HG02973 (cell line): ENCODE measurements at regions not wholly inside any gene's neighbourhood (a gene's known extent, or its start where the extent isn't known, plus 50 kb on each side); places are given as distances from the start of the nearest gene placed in this dataset.
"Not testable (repeated sequence)": the region's sequence is repeated elsewhere in the genome, so short reads cannot be mapped to it uniquely, and the experiment has no call there.

Source experiments
- ATAC-seq: cut with Tn5 transposase; IDR thresholded peaks from one replicate; pipeline ENCODE4 v1.9.1; 2021; ENCODE audit warnings: moderate library complexity; ENCODE audit not compliant: unreplicated experiment

DNA sequence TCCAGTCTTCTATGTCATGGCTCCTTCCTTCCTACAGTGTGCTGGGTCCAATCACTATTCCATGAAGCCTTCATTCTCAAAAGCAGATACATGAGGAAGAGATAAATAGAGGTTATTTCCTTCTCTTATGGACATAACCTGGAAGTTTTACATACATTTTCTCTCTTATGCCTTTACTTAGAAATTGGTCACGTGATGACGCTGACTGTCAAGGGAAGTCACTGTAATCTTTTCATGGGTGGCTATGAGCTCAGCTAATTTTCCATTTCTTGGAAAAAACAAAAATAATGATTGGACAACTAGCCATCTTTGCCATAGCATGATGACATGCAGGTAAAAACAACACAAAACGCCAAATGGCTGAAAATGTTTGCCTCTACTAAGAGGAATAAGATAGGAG, 151.6 kb upstream of the PRSS16 start:
- ATAC-seq, result no peak

DNA sequence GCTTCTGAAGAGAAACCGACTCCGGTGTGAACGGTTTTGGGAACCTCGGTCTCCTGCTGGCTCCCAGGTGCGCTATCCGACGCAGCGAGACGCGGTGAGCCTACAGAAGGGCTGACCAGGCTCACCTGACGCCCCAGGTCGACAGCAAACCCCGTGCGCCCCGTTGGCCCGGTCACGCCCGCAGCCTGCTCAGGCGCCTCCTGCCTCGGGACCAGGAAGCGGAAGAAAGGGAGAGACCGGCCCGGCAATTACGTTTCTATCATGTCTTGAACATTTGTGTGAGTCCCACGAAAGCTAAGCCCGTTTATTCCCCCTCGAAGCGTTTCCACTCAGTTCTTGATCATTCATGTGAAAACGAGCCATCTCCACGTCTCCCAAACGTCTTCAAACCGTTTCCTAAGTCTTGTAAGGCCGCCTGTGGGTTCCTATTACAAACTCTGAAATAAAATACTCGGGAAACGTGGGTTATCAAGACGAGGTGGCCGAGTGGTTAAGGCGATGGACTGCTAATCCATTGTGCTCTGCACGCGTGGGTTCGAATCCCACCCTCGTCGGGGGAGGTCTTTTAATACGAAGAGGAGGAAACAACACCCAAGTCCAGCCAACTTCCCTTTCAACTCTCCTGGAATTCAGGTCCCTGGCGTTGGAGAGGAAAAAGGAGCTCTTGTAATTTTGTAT, 150.5 kb upstream of the PRSS16 start:
- no peak for ATAC-seq

DNA sequence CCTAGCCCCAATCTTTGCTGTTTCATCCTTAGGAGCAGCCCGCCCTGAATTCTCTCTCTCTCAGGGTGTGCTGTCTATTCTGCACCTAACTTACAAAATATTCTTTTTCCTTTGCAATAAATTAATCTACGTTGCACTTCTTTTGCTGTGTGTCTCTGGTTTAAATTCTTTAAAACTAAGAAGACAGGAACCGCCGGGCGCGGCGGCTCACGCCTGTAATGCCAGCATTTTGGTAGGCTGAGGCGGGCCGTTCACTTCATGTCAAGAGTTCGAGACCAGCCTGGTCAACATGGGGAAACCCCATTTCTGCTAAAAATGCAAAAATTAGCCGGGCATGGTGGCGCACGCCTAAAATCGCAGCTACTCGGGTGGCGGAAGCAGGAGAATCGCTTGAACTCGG, 148.5 kb upstream of the PRSS16 start:
- no peak for ATAC-seq

DNA sequence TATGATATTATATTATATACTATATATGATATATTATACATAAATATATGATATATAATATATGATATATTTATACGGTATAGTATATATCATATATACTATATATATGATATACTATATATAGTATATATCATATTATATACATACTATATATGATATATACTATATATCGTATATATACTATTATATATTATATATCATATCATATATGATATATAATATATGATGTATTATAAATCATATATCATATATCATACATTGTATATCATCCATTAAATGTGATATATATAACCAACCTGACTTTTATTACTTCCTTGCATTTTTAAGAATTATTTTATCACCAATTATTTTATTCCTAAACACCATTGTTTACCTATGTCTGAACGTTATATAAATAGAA, 146.6 kb upstream of the PRSS16 start:
- no peak for ATAC-seq

DNA sequence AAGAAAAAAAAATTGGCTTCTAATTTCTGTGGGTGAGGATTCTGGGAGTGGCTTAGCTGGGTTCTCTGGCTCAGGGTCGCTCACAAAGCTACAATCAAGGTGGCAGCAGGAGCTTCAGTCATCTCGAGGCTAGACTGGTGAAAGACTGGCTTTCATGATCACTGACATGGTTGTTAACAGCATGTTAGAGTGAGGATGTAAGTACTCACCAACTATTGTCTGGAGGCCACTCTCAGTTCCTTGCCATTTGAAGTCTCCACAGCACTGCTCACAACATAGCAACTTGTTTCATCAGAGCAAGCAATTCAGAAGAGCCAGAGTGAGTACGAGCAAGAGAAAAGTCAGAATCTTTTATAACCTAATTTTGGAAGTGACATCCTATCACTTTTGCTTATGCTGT, 145.7 kb upstream of the PRSS16 start:
- ATAC-seq, result no peak

DNA sequence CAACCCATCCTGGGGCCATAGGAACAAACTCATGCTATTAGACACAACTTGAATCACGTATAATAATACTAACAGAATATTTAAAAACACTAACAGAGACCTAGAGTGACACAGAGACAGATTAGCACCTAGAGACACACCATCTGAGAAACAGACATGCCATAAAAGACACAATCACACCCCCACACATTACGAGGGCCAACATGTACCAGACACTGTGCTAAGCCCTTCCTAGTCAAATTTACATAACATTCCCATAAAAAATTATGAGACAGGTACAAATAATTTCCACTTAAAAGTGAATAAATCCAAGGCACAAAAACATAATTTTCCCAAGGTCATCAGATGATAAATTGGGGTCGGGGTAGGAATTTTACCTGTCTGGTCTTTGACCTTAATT, 141.1 kb upstream of the PRSS16 start:
- ATAC-seq, result no peak

DNA sequence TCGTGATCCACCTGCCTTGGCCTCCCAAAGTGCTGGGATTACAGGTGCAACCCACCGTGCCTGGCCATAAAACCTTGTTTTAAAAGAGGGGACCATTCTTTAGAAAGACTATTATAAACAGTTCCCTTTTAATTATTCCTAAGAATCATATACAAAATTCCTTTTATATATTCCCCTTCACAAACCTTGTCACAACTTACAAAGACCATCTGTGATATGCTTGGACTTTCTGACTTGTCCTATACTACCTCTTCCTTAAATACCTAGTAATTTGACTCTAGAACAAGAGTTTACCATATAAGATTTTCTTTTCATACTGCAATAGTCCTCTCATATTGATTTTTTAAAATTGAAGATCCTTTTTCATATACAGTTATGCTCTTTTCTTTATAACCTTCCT, 135.8 kb upstream of the PRSS16 start:
- ATAC-seq, result no peak

DNA sequence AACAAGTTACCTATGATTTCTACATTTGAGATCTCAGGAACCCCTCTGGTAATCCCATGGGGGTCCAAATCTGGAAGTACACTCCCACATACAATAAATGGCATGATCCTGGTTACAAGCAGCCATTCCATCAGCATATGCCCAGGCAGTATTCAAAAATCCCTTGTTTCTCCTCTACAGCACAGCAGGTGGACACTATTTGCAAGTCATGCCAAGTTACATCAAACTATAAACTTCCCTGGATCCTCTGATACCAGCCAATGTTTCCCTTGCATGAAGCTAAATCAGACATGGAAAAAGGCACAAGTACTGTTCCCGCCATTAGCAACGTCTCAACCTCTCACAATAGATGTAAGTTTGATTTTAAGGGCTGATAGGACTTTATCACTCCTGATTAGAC, 134.5 kb upstream of the PRSS16 start:
- ATAC-seq, result no peak

DNA sequence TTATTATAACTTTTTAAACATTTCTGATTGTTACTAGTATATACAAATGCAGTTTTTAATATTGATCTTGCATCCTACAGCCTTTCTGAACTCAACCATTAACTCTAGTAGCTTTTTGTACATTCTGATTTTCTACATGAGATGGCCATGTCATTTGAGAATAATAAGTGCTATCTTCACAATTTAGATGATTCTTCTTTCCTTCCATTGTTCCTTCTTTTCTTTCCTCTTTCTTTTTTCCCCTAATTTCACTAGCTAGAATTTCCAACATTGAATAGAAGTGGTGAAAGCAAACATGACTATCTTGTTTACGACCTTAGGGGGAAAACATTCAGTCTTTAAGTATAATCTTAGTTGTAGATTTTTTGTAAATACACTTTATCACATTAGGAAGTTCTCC, 128.2 kb upstream of the PRSS16 start:
- no peak for ATAC-seq

DNA sequence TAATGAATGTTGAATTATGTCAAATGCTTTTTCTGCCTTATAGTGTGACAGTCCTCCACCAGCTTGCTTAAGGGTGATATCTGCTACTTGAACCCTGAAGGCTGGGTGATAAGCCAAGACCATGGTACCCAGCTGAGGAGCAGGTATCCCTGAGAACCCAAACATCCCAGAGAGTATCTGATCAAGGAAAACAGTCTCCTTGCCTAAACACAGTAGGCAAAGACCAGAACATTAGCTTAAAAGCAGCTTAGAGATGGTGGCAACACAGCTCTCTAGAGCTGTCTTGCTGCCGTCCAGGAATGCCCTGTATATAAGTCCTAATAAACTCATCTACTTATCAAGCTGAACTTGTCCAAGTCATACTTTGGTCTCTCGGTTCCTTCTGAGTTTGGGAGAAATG, 127.7 kb upstream of the PRSS16 start:
- no peak for ATAC-seq

DNA sequence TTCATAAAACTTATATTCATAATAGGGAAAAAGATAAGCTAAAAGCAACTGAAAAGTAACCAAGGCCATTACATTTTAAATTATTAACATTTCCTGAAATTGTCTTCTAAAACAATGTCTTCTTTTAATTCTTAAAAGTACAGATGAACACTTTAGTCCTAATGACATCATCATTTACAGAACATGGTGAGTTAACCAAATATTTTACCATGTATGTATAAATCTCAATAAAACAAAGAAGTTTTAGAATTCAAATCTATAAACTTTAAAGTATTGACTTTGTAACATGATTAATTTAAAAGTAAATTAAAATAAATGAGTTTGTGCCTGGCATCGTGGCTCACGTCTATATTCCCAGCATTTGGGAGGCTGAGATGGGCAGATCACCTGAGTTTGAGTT, 125.9 kb upstream of the PRSS16 start:
- no peak for ATAC-seq

DNA sequence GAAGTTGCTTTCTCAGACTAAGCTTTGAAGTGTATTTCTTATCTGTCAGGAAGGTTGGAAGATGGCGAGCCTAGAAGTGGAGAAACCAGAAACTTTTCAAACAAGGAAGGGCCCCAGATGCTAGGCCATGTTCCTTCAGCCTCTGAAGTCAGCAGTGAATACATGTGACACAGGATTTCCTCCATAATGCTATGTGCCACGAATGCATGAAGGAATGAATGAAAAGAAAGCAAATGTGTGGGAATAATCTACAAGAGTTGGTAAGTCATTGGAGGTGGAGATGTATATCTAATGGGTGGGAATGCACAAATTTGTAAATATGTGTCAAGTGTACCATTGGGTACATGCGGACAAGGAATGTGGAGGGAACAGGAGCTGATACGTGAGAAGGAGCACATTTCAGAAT, 123.2 kb upstream of the PRSS16 start:
- no peak for ATAC-seq

DNA sequence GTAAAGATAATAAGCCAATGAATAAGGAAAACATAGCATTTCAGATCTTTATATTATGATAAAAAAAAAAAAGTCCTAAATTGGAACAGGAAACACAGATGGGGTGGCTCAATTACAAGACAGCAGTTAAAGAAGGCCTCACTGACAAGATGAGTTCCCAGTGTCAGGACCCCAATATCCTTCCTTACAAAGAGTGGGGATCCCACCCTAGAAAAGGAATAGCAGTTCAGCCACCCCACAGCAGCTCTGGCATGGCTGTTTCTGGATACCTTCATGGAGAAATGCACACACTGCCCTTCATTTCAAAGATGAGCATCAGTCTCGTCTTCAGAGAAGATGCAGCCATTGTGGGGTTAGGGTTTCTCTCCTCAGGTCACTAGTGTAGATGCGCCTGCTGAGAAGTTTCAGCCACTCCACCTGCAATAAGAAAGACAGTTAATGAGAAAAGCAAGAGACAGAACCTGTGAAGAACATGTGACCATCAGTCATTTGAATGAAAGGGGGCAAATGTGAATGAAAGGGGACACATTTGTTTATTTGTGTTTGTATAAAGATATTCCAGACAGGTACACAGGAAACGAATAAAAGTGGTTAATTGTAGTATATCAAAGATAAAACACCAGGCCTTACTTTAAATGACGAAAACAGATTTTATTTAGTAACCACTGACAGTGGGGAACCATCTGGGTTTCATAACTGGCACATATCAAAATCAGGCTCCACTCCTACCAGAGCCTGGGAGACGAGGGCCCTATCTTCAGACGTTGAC, 121.3 kb upstream of the PRSS16 start:
- no peak for ATAC-seq

DNA sequence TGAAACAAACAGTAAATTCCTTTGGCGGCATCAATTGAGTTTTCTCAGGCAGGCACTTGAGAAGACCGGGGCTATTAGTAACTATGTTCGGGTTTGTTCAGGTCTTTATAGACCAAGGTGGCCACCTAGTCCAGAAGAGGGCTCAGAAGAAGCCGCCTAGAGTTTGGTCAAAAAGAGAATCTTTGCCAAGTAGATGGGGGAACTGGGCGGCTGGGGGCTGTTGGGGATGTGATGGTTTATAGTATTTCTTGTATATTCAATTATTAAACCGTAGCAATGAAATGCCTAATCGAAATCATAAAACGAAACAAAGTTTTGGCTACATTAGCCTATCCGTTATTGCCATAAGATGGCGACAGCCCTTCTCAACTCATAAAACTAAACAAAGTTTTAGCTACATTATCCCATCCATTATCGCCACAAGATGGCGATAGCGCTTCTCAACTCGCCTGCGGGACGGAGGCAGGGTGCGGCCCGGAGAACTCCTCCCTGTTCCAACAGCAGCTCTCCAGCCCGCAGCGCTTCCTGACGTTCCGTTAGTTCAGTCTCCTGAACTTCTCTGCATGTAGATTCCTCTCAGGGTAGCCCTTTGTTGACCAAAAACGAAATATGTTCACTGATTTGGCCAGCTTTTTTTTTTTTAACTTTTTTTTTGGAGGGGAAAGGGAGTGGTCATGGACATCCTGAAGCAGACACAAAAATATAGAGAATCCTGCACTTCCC, 120.5 kb upstream of the PRSS16 start:
- peak; percentile 64 for ATAC-seq

DNA sequence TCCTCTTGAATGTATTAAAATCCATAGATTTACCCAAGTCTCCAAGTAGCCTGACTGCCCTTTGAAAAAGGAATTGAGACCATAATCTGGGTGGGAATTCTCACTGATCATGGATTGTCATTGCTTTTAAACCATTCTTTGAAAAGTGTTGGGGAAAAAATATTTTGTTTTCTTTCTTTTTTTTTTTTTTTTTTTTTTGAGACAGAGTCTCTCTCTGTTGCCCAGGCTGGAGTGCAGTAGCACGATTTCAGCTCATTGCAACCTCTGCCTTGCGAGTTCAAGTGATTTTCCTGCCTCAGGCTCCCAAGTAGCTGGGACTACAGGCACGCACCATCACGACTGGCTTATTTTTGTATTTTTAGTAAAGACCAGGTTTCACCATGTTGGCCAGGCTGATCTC, 119.6 kb upstream of the PRSS16 start:
- not testable (repeated sequence) for ATAC-seq

DNA sequence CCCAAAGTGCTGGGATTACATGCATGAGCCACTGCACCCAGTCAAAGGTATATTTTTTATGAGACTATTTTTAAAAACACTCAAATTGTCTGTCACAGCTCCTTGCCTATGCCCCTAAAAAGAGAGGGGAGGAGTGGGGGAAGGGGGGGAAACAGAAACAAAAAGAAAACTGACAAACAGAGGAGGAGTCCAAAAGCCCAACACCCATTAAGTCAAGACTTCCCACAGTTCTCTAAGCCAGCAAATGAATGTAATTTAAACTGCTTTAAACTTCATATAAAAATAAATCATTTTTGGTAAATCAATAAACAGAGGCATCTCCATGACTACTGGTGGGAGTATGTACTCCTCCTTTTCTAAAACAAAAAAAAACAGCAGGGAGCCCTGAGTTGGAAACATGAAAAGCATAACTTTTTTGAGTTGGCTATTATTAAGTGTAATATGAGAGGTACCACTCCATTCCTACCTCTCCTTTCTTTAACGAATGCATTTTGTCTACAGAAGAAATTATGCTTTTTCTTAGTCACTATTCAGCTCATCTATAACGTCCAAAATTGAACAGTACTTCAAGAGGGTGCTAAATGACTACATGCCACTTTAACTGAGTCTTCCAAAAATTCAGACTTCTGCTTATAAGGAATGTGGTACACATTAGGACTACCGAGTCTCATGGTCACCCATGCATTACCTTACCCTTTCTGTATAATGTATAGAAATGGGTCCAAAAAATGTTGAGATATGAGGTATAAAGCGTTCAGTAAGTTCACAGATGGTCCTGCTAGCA, 119.0 kb upstream of the PRSS16 start:
- no peak for ATAC-seq

DNA sequence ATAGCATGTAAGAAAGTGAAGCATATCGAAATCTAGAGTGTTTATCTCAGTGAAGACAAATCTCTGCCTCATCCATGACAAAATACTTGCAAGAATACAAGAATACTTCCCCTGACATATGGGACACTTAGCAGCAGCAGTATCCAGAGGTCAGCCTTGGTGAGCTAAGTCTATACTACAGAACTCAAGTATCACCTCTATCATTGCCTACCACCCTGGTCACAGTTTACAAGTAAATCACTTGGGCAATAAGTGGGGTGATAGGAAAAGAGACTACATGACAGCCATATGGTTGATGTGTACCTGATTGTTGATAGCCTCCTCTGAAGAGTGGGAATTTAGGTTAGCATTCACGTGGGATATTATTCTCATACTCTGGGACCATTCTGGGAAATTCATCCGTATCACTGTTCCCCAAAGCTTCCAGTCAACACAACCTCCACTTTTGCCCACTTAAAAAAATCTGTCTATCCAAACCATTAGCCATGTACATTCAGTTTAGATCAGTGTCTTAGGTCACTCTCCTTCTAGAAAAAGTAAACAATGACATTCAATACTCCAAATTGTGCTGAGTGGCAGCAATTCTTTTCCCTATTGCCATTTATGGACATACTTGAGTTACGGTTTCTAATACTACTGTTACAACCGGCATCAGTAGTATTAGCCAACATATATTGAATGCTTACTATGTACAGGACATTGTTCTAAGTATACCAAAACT, 118.2 kb upstream of the PRSS16 start:
- ATAC-seq, result no peak

DNA sequence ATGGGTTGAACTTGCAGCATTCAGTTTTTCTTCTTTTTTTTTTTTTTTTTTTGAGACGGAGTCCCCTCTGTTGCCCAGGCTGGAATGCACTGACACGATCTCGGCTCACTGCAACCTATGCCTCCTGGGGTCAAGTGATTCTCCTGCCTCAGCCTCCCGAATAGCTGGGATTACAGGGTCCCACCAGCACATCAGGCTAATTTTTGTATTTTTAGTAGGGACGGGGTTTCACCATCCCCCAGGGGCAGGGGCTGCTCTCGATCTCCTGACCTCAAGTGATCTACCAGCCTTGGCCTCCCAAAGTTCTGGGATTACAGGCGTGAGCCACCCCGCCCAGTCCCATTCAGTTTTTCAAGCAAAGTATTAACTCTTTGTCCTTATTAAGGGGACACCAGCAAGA, 117.6 kb upstream of the PRSS16 start:
- ATAC-seq, result no peak

DNA sequence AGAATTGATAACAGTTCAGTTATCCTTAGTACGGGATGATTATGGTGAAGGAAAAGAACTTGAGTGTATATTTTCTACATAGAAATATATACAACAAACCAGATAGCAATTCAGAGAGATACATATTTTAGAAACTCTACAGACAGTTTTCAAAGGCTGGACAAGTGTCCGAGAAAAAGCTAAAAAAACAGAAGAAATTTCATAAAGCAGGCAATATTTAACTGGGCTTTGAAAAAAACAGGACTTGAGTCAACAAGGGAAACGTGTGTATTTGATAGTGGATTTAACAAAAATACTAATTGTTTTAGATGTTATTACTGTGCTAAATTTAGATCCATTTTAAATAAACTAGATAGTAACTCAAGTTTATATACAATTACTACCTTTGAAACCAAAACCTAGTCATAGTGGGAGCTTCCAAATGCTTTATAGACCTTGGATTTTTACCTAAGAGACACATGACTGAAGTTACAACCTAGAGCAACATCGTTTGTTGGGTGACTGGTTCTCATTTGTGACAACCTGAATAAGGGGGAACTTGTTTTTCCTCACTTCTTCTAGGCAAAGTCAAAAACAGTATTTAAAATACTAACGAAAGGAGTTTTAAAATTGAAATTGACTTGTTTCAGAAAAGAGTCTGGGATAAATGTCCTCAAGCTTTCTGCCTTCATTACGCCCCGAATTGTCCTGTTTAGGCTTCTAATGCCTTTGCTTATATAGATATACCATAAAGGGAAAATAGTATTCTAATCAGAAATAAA, 116.7 kb upstream of the PRSS16 start:
- no peak for ATAC-seq

DNA sequence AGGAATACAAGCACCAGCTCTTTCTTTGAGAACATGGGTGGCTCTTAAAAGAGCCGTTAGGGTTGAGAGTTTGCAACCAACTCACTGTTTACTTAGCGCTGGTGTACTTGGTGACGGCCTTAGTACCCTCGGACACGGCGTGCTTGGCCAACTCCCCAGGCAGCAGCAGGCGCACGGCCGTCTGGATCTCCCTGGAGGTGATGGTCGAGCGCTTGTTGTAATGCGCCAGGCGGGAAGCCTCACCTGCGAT, 115.3 kb upstream of the PRSS16 start:
- peak; percentile 1 for ATAC-seq
